LNCaP clone FGC (cell line): ENCODE measurements at regions not wholly inside any gene's neighbourhood (a gene's known extent, or its start where the extent isn't known, plus 50 kb on each side); places are given as distances from the start of the nearest gene placed in this dataset.
"Not testable (repeated sequence)": the region's sequence is repeated elsewhere in the genome, so short reads cannot be mapped to it uniquely, and the experiment has no call there.

Experiments
- DNase-seq: peaks from one replicate; pipeline ENCODE4 v3.0.0-alpha.2; 2011; ENCODE audit warnings: low read depth
- H3K4me3 ChIP-seq: 2 replicates; pipeline ENCODE4 v1.5.1; 2011; ENCODE audit warnings: mild to moderate bottlenecking, low read depth, low read length, control low read depth
- CTCF ChIP-seq: IDR thresholded peaks from 2 replicates; pipeline ENCODE4 v1.5.1; 2012; ENCODE audit warnings: mild to moderate bottlenecking; ENCODE audit not compliant: control insufficient read depth, insufficient read depth; ENCODE audit errors: extremely low read depth

- no peak overlapping the region for H3K4me3 ChIP-seq
- no peak for DNase-seq
- no peak for TF ChIP-seq CTCF
Measured at GRCh38 chr10:36416513-36416912, 708.9 kb upstream of the ANKRD30A start.

GRCh38 chr10:36412942-36413341 lies 712.5 kb upstream of the ANKRD30A start:
- TF ChIP-seq CTCF, result no peak
- no peak overlapping the region for H3K4me3 ChIP-seq
- no peak for DNase-seq

GRCh38 chr10:36400238-36400637 lies 725.2 kb upstream of the ANKRD30A start:
- DNase-seq, H3K4me3 ChIP-seq: not testable (repeated sequence)

- DNase-seq, result no peak
- TF ChIP-seq CTCF, result no peak
- no peak overlapping the region for H3K4me3 ChIP-seq
Measured at GRCh38 chr10:36393801-36394200, 731.6 kb upstream of the ANKRD30A start.

GRCh38 chr10:36391405-36391804 lies 734.0 kb upstream of the ANKRD30A start:
- no peak for DNase-seq
- no peak overlapping the region for H3K4me3 ChIP-seq
- no peak for TF ChIP-seq CTCF

GRCh38 chr10:36390221-36390620 lies 735.2 kb upstream of the ANKRD30A start:
- no peak for TF ChIP-seq CTCF
- H3K4me3 ChIP-seq, result no peak overlapping the region
- no peak for DNase-seq

- TF ChIP-seq CTCF, result no peak
- no peak overlapping the region for H3K4me3 ChIP-seq
- DNase-seq, result no peak
Measured at GRCh38 chr10:36388166-36388565, 737.2 kb upstream of the ANKRD30A start.

- no peak for TF ChIP-seq CTCF
- no peak overlapping the region for H3K4me3 ChIP-seq
- no peak for DNase-seq
Measured at GRCh38 chr10:36385693-36386092, 739.7 kb upstream of the ANKRD30A start.
